ENCODE measurements at regions not wholly inside any gene's neighbourhood (a gene's known extent, or its start where the extent isn't known, plus 50 kb on each side); places are given as distances from the start of the nearest gene placed in this dataset.
A peak's percentile ranks its signal among the peaks of the same experiment; 100 is the strongest.

DNA sequence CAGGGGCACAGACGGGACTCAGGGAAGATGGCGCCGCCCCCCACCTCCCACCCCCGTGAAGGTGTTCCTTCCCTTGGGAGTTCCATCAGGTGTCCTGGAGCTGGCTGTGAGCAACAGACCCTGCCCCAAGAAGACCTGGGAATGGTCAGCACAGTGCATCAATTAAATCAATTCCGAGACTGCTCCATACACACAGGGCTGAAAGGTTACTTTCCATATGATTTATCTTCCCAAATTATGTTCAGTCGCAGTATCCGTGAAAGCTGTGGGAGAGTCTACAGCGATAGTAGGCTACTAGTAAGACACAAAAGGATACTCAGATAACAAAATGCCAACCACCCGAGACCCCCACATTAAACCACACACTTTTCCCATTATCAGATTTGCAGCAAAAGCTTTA is 71.8 kb upstream of the PABPC3 start:
- no peak for DNase-seq (ENCODE audit: low spot score)
- Mint-ChIP-seq H3K27ac (ENCODE audit: unreplicated experiment) (no peak overlapping the region), H3K36me3 (ENCODE audit: low read depth, unreplicated experiment) (peaks cover 4% of the 10 kb centered on the region), H3K9me3 (ENCODE audit: unreplicated experiment) (no peaks in the 10 kb centered on the region), H3K4me3 (ENCODE audit: unreplicated experiment) (no peak overlapping the region), H3K4me1 (ENCODE audit: unreplicated experiment) (no peaks in the 10 kb centered on the region), H3K27me3 (ENCODE audit: unreplicated experiment) (peaks cover 8% of the 10 kb centered on the region)
- TF ChIP-seq, protein P1, sequence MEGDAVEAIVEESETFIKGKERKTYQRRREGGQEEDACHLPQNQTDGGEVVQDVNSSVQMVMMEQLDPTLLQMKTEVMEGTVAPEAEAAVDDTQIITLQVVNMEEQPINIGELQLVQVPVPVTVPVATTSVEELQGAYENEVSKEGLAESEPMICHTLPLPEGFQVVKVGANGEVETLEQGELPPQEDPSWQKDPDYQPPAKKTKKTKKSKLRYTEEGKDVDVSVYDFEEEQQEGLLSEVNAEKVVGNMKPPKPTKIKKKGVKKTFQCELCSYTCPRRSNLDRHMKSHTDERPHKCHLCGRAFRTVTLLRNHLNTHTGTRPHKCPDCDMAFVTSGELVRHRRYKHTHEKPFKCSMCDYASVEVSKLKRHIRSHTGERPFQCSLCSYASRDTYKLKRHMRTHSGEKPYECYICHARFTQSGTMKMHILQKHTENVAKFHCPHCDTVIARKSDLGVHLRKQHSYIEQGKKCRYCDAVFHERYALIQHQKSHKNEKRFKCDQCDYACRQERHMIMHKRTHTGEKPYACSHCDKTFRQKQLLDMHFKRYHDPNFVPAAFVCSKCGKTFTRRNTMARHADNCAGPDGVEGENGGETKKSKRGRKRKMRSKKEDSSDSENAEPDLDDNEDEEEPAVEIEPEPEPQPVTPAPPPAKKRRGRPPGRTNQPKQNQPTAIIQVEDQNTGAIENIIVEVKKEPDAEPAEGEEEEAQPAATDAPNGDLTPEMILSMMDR (IDR thresholded peaks at IDR 0.05; ENCODE audit: unreplicated experiment): no peak

DNA sequence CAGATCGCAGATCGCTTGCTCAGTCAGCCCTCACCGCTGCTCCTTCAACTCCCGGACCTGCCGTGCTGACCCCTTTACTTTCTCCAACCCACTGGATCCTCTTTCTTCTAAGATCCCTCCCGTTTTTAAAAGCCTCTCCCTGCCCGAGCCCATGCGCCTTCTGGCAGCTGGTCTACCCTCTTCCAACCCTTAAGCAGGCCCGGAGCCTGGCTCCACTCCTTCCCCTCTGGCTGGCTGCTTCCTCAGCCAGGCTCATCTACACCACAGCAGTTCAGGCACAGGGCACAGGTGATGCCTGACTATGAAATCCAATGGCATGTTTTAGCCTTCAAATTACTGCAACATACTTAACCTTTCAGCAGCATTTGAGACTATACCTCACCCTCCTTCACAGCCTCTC is 63.8 kb upstream of the PABPC3 start:
- Mint-ChIP-seq H3K4me1 (ENCODE audit: unreplicated experiment) (no peaks in the 10 kb centered on the region), H3K4me3 (ENCODE audit: unreplicated experiment) (no peak overlapping the region), H3K9me3 (ENCODE audit: unreplicated experiment) (no peaks in the 10 kb centered on the region), H3K36me3 (ENCODE audit: low read depth, unreplicated experiment) (no peaks in the 10 kb centered on the region), H3K27ac (ENCODE audit: unreplicated experiment) (no peak overlapping the region), H3K27me3 (ENCODE audit: unreplicated experiment) (no peaks in the 10 kb centered on the region)
- no peak for DNase-seq (ENCODE audit: low spot score)
- TF ChIP-seq, protein P1 (IDR thresholded peaks at IDR 0.05; ENCODE audit: unreplicated experiment): no peak

DNA sequence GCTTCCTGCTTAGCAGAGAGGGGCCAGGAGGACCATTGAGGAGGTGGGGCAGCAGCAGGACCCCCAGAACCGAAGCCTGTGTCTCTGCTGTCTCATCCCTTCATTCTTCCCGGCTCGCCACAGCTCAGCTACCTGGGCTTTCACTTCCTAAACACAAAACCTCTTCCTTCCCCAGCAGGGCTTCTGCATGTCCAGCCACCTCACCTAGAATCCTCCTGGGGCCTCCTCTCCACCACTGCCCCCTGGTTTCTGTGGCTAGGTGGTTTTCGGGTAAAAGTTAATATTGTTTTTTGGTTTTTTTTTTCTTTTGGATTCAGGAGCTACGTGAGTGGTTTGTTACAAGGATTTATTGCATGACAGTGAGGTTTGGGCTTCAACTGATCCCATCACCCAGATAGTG is 61.8 kb upstream of the PABPC3 start:
- Mint-ChIP-seq H3K4me1 (ENCODE audit: unreplicated experiment) (no peaks in the 10 kb centered on the region), H3K4me3 (ENCODE audit: unreplicated experiment) (no peak overlapping the region), H3K9me3 (ENCODE audit: unreplicated experiment) (no peaks in the 10 kb centered on the region), H3K27me3 (ENCODE audit: unreplicated experiment) (peaks cover 3% of the 10 kb centered on the region), H3K27ac (ENCODE audit: unreplicated experiment) (no peak overlapping the region), H3K36me3 (ENCODE audit: low read depth, unreplicated experiment) (no peaks in the 10 kb centered on the region)
- TF ChIP-seq, protein P1 (IDR thresholded peaks at IDR 0.05; ENCODE audit: unreplicated experiment): no peak
- no peak for DNase-seq (ENCODE audit: low spot score)

DNA sequence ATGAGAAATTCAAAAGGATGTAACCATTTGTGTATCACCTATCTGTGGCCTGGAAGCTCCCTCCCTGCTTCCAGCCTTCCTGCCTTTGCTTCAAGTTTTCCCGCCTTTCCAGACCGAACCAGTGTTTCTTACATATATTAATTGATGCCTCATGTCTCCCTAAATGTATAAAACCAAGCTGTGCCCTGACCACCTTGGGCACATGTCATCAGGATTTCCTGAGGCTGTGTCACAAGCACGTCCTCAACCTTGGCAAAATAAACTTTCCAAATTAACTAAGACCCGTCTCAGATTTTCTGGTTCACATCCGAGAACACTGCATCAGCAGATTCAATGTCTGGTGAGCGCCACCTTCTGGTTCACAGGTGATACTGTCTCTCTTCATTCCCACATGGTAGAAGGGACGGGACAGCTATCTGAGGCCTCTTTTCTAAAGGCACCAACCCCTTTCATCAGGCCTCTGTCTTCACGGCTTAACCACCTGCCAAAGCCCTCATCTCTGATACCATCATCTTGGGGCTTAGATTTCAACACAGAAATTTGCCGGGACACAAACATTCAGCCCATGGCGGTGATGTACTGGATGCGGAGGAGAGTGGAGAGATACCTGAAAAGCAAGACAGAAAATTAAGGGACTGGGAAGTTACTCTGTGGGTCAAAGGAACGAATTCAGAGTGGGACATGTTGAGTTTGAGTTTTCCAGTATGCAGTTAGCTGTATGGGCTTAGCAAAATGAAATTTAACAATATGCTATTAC is 58.7 kb upstream of the PABPC3 start:
- no peaks in the 10 kb centered on the region for H3K9me3 Mint-ChIP-seq (ENCODE audit: unreplicated experiment)
- H3K36me3 Mint-ChIP-seq (ENCODE audit: low read depth, unreplicated experiment): no peaks in the 10 kb centered on the region
- peaks cover 4% of the 10 kb centered on the region for H3K27me3 Mint-ChIP-seq (ENCODE audit: unreplicated experiment)
- TF ChIP-seq, protein P1 (IDR thresholded peaks at IDR 0.05; ENCODE audit: unreplicated experiment): peak; percentile 79
- no peak overlapping the region for H3K27ac Mint-ChIP-seq (ENCODE audit: unreplicated experiment)
- no peaks in the 10 kb centered on the region for H3K4me1 Mint-ChIP-seq (ENCODE audit: unreplicated experiment)
- H3K4me3 Mint-ChIP-seq (ENCODE audit: unreplicated experiment): no peak overlapping the region
- DNase-seq (ENCODE audit: low spot score): peak; percentile 63

DNA sequence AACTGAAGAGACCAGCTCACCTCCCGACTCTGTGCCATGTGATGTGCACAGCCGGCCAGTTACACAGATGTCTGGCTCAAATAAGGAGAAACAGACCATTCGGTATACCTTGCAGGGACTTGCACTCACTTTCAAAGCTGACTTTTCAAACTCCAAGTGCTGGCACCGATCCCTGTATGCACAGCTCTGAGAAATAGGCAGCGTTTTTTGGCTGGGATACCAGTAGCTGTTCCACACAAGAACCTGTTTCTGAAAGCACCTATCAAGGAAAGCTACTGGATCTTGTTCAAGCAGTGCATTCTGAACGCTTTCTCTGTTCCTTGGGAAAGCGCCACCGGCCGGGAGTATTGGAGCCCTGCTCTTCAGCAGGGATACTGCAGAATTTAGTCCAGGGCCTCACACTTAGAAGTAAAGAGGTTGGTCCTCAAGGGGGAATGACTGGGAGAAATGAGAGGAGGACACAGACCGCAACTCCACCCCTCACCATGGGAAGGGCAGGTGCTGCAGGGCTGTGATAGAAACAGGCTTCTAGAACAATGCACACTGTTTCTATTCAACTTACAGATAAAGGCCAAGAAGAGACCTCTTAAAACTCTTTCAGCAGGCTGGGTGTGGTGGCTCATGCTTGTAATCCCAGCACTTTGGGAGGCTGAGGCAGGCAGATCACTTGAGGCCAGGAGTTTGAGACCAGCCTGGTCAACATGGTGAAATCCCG is 53.6 kb upstream of the PABPC3 start:
- TF ChIP-seq, protein P1 (IDR thresholded peaks at IDR 0.05; ENCODE audit: unreplicated experiment): no peak
- Mint-ChIP-seq H3K27ac (ENCODE audit: unreplicated experiment) (no peak overlapping the region), H3K4me3 (ENCODE audit: unreplicated experiment) (no peak overlapping the region), H3K4me1 (ENCODE audit: unreplicated experiment) (no peaks in the 10 kb centered on the region), H3K27me3 (ENCODE audit: unreplicated experiment) (peaks cover 7% of the 10 kb centered on the region), H3K36me3 (ENCODE audit: low read depth, unreplicated experiment) (no peaks in the 10 kb centered on the region), H3K9me3 (ENCODE audit: unreplicated experiment) (no peaks in the 10 kb centered on the region)
- no peak for DNase-seq (ENCODE audit: low spot score)

Measured in endothelial cell (in vitro differentiated cells).